Effector memory CD4-positive, alpha-beta T cell (primary cell): ENCODE measurements at regions not wholly inside any gene's neighbourhood (a gene's known extent, or its start where the extent isn't known, plus 50 kb on each side); places are given as distances from the start of the nearest gene placed in this dataset.

Source experiments
- DNase-seq, 3 donors: peaks; one replicate each; pipeline ENCODE4 v3.0.0-alpha.2; 2020
- H3K27ac ChIP-seq: 2 replicates; pipeline ENCODE4 v1.7.0; 2013; ENCODE audit warnings: mild to moderate bottlenecking, low read length, moderate library complexity; ENCODE audit not compliant: insufficient read depth, poor library complexity, severe bottlenecking
- H3K27me3 ChIP-seq: replicated peaks from 2 replicates; pipeline ENCODE4 v1.7.0; 2013; ENCODE audit warnings: mild to moderate bottlenecking, low read length; ENCODE audit not compliant: insufficient read depth, control insufficient read depth, poor library complexity, severe bottlenecking
- H3K36me3 ChIP-seq: 2 replicates; pipeline ENCODE4 v1.7.0; 2013; ENCODE audit warnings: mild to moderate bottlenecking, low read length, moderate library complexity; ENCODE audit not compliant: control insufficient read depth, insufficient read depth
- H3K4me1 ChIP-seq: 2 replicates; pipeline ENCODE4 v1.7.0; 2013; ENCODE audit warnings: low read length, mild to moderate bottlenecking; ENCODE audit not compliant: control insufficient read depth, insufficient read depth, poor library complexity, severe bottlenecking
- H3K4me3 ChIP-seq: 2 replicates; pipeline ENCODE4 v1.7.0; 2013; ENCODE audit warnings: low read length, low read depth, mild to moderate bottlenecking; ENCODE audit not compliant: insufficient read depth, poor library complexity, severe bottlenecking
- H3K9me3 ChIP-seq: 2 replicates; pipeline ENCODE4 v1.7.0; 2013; ENCODE audit warnings: mild to moderate bottlenecking, low read length, moderate library complexity; ENCODE audit not compliant: control insufficient read depth

- Histone ChIP-seq H3K4me1 (no peaks in the 10 kb centered on the region), H3K9me3 (no peaks in the 10 kb centered on the region), H3K36me3 (no peaks in the 10 kb centered on the region), H3K27ac (no peak overlapping the region), H3K4me3 (no peak overlapping the region), H3K27me3 (no peaks in the 10 kb centered on the region)
- no peak for DNase-seq
Observed at GRCh38 chr14:101037021-101037817, 133.7 kb upstream of the RTL1 start.

- no peaks in the 10 kb centered on the region for H3K27me3 ChIP-seq
- H3K4me3 ChIP-seq: no peak overlapping the region
- H3K36me3 ChIP-seq: no peaks in the 10 kb centered on the region
- H3K9me3 ChIP-seq: no peaks in the 10 kb centered on the region
- DNase-seq: no peak
- no peaks in the 10 kb centered on the region for H3K4me1 ChIP-seq
- no peak overlapping the region for H3K27ac ChIP-seq
Observed at GRCh38 chr14:101039031-101039754, 135.7 kb upstream of the RTL1 start.

GRCh38 chr14:101039755-101040138 lies 136.2 kb upstream of the RTL1 start:
- Histone ChIP-seq H3K4me3 (no peak overlapping the region), H3K27me3 (no peaks in the 10 kb centered on the region), H3K4me1 (no peaks in the 10 kb centered on the region), H3K27ac (no peak overlapping the region), H3K36me3 (no peaks in the 10 kb centered on the region), H3K9me3 (no peaks in the 10 kb centered on the region)
- DNase-seq: no peak

- H3K4me3 ChIP-seq: no peak overlapping the region
- H3K27me3 ChIP-seq: no peaks in the 10 kb centered on the region
- no peaks in the 10 kb centered on the region for H3K4me1 ChIP-seq
- H3K36me3 ChIP-seq: no peaks in the 10 kb centered on the region
- no peak overlapping the region for H3K27ac ChIP-seq
- no peaks in the 10 kb centered on the region for H3K9me3 ChIP-seq
- no peak for DNase-seq
Observed at GRCh38 chr14:101040538-101041442, 137.3 kb upstream of the RTL1 start.

GRCh38 chr14:101043891-101044290 lies 140.4 kb upstream of the RTL1 start:
- no peak overlapping the region for H3K4me3 ChIP-seq
- H3K27ac ChIP-seq: no peak overlapping the region
- H3K9me3 ChIP-seq: no peaks in the 10 kb centered on the region
- H3K4me1 ChIP-seq: no peaks in the 10 kb centered on the region
- peaks cover 4% of the 10 kb centered on the region for H3K27me3 ChIP-seq
- H3K36me3 ChIP-seq: no peaks in the 10 kb centered on the region
- DNase-seq: no peak

GRCh38 chr14:101044741-101045140 lies 141.2 kb upstream of the RTL1 start:
- Histone ChIP-seq H3K27ac (no peak overlapping the region), H3K36me3 (no peaks in the 10 kb centered on the region), H3K27me3 (peaks cover 4% of the 10 kb centered on the region), H3K4me1 (no peaks in the 10 kb centered on the region), H3K4me3 (no peak overlapping the region), H3K9me3 (no peaks in the 10 kb centered on the region)
- DNase-seq: no peak

- H3K36me3 ChIP-seq: no peaks in the 10 kb centered on the region
- H3K4me3 ChIP-seq: no peak overlapping the region
- no peak overlapping the region for H3K27ac ChIP-seq
- H3K4me1 ChIP-seq: no peaks in the 10 kb centered on the region
- H3K9me3 ChIP-seq: no peaks in the 10 kb centered on the region
- no peak for DNase-seq
- H3K27me3 ChIP-seq: peaks cover 4% of the 10 kb centered on the region
Observed at GRCh38 chr14:101045511-101045910, 142.0 kb upstream of the RTL1 start.

GRCh38 chr14:101046071-101046470 lies 142.5 kb upstream of the RTL1 start:
- H3K9me3 ChIP-seq: no peaks in the 10 kb centered on the region

GRCh38 chr14:101047326-101047725 lies 143.8 kb upstream of the RTL1 start:
- Histone ChIP-seq H3K36me3 (no peaks in the 10 kb centered on the region), H3K27me3 (peaks cover 4% of the 10 kb centered on the region), H3K4me1 (no peaks in the 10 kb centered on the region), H3K4me3 (no peak overlapping the region), H3K27ac (no peak overlapping the region), H3K9me3 (no peaks in the 10 kb centered on the region)
- DNase-seq: no peak

More at GRCh38 chr14:101046071-101046470, 142.5 kb upstream of the RTL1 start:
- no peaks in the 10 kb centered on the region for H3K4me1 ChIP-seq
- no peak overlapping the region for H3K4me3 ChIP-seq
- H3K36me3 ChIP-seq: no peaks in the 10 kb centered on the region
- DNase-seq: no peak
- peaks cover 4% of the 10 kb centered on the region for H3K27me3 ChIP-seq
- no peak overlapping the region for H3K27ac ChIP-seq
